ENCODE measurements at regions not wholly inside any gene's neighbourhood (a gene's known extent, or its start where the extent isn't known, plus 50 kb on each side); places are given as distances from the start of the nearest gene placed in this dataset.

GRCh38 chr1:182217967-182218366, 156.5 kb upstream of the ZNF648 start:
- no peak for TF ChIP-seq CTCF (IDR thresholded peaks at IDR 0.05)
- TF ChIP-seq POLR2AphosphoS5 (IDR thresholded peaks at IDR 0.05) = peak; percentile 80
- Histone ChIP-seq H3K36me3 (no peaks in the 10 kb centered on the region), H3K27me3 (replicated peaks; ENCODE audit: insufficient read depth) (no peaks in the 10 kb centered on the region), H3K4me1 (replicated peaks) (peaks cover 3% of the 10 kb centered on the region), H3K27ac (no peak overlapping the region), H3K9me3 (no peaks in the 10 kb centered on the region), H3K4me3 (no peak overlapping the region)
- WGBS = 62% methylated on average over 2 of the region's 2 CpGs
- intact Hi-C loops (cut with DNase I) = no loop called here
- peak; percentile 21 for DNase-seq (ENCODE audit: low spot score)

GRCh38 chr1:182217071-182217470, 155.6 kb upstream of the ZNF648 start:
- Histone ChIP-seq H3K9me3 (no peaks in the 10 kb centered on the region), H3K36me3 (no peaks in the 10 kb centered on the region), H3K4me1 (replicated peaks) (peaks cover 3% of the 10 kb centered on the region), H3K27me3 (replicated peaks; ENCODE audit: insufficient read depth) (no peaks in the 10 kb centered on the region), H3K4me3 (no peak overlapping the region), H3K27ac (no peak overlapping the region)
- no peak for TF ChIP-seq CTCF (IDR thresholded peaks at IDR 0.05)
- no peak for TF ChIP-seq POLR2AphosphoS5 (IDR thresholded peaks at IDR 0.05)
- no peak for TF ChIP-seq POLR2A (IDR thresholded peaks at IDR 0.05)
- intact Hi-C loops (cut with DNase I) = no loop called here
- WGBS = 89% methylated on average over 3 of the region's 3 CpGs
- no peak for DNase-seq (ENCODE audit: low spot score)

GRCh38 chr1:182215764-182216163, 154.3 kb upstream of the ZNF648 start:
- Histone ChIP-seq H3K36me3 (no peaks in the 10 kb centered on the region), H3K27me3 (replicated peaks; ENCODE audit: insufficient read depth) (no peaks in the 10 kb centered on the region), H3K4me3 (no peak overlapping the region), H3K9me3 (no peaks in the 10 kb centered on the region), H3K4me1 (replicated peaks) (peaks cover 3% of the 10 kb centered on the region), H3K27ac (no peak overlapping the region)
- intact Hi-C loops (cut with DNase I) = no loop called here
- no peak for TF ChIP-seq CTCF (IDR thresholded peaks at IDR 0.05)
- TF ChIP-seq POLR2AphosphoS5 (IDR thresholded peaks at IDR 0.05) = peak; percentile 49
- DNase-seq (ENCODE audit: low spot score) = no peak

- intact Hi-C loops (cut with DNase I) = no loop called here
- no peak for DNase-seq (ENCODE audit: low spot score)
- Histone ChIP-seq H3K4me1 (replicated peaks) (peaks cover 3% of the 10 kb centered on the region), H3K4me3 (no peak overlapping the region), H3K9me3 (no peaks in the 10 kb centered on the region), H3K27ac (no peak overlapping the region), H3K27me3 (replicated peaks; ENCODE audit: insufficient read depth) (no peaks in the 10 kb centered on the region), H3K36me3 (no peaks in the 10 kb centered on the region)
- no peak for TF ChIP-seq POLR2A (IDR thresholded peaks at IDR 0.05)
- TF ChIP-seq POLR2AphosphoS5 (IDR thresholded peaks at IDR 0.05) = no peak
- TF ChIP-seq CTCF (IDR thresholded peaks at IDR 0.05) = no peak
- 94% methylated on average over 1 of the region's 1 CpG for WGBS
Measured at GRCh38 chr1:182213163-182213562, 151.7 kb upstream of the ZNF648 start.

GRCh38 chr1:182211386-182211785, 149.9 kb upstream of the ZNF648 start:
- no peaks in the 10 kb centered on the region for H3K36me3 ChIP-seq

More at GRCh38 chr1:182211386-182211785, 149.9 kb upstream of the ZNF648 start:
- no peak overlapping the region for H3K27ac ChIP-seq
- no peak for DNase-seq (ENCODE audit: low spot score)
- no peaks in the 10 kb centered on the region for H3K9me3 ChIP-seq
- no peaks in the 10 kb centered on the region for H3K27me3 ChIP-seq (replicated peaks; ENCODE audit: insufficient read depth)
- no peak overlapping the region for H3K4me3 ChIP-seq
- intact Hi-C loops (cut with DNase I) = no loop called here
- no peaks in the 10 kb centered on the region for H3K4me1 ChIP-seq (replicated peaks)
- TF ChIP-seq POLR2AphosphoS5 (IDR thresholded peaks at IDR 0.05) = no peak
- no peak for TF ChIP-seq CTCF (IDR thresholded peaks at IDR 0.05)
- no peak for TF ChIP-seq POLR2A (IDR thresholded peaks at IDR 0.05)
